ENCODE measurements at regions not wholly inside any gene's neighbourhood (a gene's known extent, or its start where the extent isn't known, plus 50 kb on each side); places are given as distances from the start of the nearest gene placed in this dataset.

DNA sequence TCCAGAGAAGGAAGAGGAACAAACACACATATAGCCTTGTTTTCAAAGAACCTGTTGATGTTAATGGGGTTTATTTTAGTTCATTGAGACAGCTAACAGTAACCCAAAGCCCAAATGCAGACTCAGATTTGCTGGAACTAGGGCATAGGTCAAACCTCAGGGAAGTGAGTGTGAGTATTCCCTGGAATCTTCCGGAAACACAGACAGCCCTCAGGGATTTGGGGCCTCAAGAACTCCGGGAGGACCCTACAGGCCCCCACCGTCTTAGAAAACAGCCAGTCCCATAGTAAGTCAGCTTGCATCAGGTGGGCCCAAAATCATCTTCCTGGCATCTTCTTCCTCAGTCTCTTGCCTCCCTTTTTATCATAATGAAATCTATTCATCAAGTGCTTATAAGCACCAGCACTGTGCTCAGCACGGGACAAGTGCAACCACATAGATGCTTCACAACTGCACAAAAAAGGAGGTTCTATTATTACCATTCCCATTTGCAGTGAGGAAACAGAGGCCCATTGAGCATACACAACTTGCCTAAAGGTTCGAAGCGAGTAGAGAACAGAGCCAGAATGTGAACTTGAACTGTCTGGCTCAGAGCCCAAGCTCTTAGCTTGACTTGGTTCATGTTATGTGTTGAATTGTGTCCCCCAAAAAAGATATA is 50.2 kb upstream of the BCL11A start:
- DNase-seq: no peak

DNA sequence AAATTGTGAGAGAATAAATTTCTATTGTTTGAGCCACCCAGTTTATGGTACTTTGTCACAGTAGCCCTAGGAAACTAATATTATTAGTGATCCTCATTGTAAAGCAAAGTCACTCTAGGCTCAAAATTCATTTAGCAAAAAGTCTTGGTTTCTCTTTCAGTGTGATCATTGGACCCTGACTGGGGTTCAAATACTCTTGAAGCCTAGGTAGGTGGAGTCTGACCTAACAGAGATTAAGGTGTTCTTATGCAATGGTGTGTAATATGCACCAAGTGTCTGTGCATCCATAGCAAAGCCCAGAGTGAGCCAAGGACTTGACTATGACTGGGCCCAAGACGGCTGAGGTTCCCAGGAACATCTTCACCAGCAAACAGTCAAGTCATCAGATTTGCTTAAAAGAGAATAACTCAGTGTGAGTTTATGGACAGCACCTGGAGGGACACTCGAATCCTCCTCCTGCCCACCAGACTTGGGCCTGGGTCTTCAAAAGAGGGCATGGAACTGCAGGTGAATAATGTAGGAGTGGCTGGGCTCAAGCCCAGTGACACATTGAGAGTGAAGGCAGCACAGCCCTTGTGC is 51.1 kb upstream of the BCL11A start:
- DNase-seq: no peak

DNA sequence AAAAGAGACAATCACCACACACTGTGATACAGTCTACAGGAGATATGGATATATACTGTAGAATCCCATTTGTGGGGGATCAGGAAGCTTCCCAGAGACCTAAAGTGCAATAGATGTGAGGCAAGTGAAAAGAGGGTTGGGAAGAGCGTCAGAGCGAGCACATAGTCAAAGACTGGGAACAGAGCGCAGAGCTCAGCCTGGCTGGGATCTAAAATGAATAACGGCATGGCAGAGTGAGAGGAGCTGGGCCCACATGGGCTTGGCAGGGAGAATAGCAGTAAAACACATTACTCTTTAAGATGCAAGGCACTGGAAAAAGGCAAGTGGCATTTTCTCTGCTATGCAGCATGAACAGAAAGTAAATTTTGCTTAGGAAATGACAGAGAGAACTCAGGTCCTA is 52.4 kb upstream of the BCL11A start:
- DNase-seq: no peak

DNA sequence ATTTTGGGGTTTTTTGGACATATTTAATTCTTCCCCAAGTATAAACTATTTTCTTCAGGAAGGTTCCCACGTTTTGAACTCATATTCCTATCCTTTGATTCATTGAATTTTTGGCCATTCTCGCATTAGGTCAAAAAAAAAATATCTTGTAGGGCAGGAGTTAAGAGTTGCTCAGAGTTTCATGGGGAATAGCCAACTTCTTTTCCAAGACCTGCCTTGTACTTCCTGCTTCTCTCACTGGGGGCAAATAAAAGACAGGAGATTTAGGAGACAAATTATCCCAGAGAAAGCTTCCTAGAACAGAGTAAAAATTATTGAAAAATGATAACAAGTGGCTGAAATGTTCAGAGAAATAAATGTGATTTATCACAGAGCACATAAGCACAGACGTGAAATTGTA is 55.2 kb upstream of the BCL11A start:
- DNase-seq: no peak

- DNase-seq: no peak
Observed at GRCh38 chr2:60612033-60612432, 58.6 kb upstream of the BCL11A start.

DNA sequence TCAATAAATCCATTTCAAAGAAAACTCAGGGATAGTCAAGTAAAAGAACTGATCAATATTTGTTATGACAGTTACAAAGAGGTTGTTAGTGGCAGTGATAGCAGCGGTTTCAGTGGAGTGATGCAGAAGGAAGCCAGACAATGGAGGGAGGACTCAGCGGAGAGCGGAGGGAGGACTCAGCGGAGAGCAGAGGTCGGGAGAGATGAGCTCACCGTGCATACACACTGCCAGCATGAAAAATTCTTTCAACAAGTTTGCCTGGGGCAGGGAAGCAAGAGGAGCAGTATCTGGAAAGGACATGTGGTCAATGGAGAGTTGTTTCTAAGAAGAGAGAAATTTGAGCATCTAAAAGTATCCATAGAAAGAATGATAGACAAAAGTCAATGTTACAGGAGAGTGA is 60.9 kb upstream of the BCL11A start:
- no peak for DNase-seq

GRCh38 chr2:60621688-60622429 is 68.4 kb upstream of the BCL11A start:
- no peak for DNase-seq

GRCh38 chr2:60623040-60623439 is 69.6 kb upstream of the BCL11A start:
- no peak for DNase-seq

DNA sequence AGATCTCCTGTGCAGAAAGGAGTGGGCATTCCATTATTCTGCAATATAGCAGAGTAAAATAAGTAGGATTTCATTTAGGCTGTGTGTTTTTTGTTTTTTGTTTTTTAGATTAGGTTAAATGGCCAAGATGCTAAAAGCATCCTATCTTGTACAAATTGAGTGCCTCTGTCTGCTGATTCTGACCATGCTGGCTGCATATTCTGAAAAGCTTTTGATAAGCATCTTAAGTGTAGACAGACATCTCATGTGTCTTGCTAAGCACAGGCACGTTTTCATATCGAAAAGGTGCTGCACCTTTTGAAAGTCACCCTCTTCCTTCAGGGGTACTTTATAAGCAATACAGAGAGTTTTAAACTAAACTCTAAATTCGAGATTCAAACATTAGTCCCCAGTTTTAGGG is 74.0 kb upstream of the BCL11A start:
- DNase-seq: no peak

GRCh38 chr2:60628026-60628425 is 74.6 kb upstream of the BCL11A start:
- DNase-seq: no peak

- no peak for DNase-seq
Observed at GRCh38 chr2:60628615-60629304, 75.3 kb upstream of the BCL11A start.

DNA sequence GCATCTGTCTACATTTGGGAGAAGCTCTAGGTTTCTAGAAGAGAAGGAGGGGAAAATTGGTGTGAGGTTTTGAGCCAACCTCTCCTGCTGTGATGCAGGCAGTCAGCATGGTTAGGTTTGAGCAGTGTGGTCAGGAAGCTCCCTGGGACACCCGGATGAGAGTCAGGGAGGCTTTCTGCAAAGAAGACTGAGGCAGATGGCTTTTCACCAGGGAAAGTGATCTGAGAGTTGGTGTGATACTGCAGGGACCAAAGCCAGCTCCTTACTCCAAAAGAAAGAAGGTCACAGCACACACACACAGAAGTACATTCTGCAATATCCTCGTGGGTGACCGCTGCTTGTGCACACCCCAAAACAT is 75.8 kb upstream of the BCL11A start:
- no peak for DNase-seq

- no peak for DNase-seq
Observed at GRCh38 chr2:60629801-60630385, 76.4 kb upstream of the BCL11A start.

- no peak for DNase-seq
Observed at GRCh38 chr2:60633615-60634014, 80.2 kb upstream of the BCL11A start.

DNA sequence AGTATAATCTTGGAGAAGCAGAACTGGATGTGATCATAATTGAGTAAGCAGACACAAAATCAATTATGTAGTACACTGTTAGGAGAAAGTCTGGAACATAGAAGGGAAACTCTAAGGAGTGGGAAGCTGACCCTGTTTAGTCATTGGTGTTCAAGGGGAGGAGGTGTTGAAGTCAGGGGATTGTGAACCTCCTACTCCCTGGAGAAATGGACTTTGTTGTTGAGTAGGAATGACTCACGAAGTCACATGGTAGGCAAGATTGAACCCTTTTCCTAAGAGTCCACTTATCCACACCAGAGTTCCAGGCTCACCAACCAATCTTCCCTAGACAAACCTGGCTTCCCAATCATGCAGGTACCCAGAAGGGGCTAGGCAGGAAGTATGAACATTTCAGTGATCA is 81.0 kb upstream of the BCL11A start:
- no peak for DNase-seq

GRCh38 chr2:60641811-60642788 is 88.6 kb upstream of the BCL11A start:
- peak; percentile 6 for DNase-seq

- DNase-seq: no peak
Observed at GRCh38 chr2:60643747-60644146, 90.3 kb upstream of the BCL11A start.

- DNase-seq: no peak
Observed at GRCh38 chr2:60644951-60645350, 91.5 kb upstream of the BCL11A start.

DNA sequence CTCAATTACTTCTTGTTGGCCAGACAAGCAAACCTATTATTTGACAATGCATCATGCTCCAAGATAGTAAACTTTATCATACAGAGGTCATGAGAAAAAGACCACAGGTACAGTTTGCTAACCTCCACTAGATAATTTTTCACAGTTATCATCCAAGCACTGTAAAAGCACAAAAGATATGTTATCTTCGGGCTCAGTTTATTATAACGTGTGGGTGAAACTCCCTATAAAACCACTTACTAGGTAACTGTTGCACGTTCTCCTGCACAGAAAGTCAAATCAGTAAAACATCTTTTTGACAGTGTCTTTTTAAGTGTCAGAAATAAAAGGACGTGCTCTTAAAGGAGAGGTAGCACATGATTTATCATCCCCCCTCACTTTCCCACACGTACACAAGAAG is 94.7 kb upstream of the BCL11A start:
- no peak for DNase-seq

DNA sequence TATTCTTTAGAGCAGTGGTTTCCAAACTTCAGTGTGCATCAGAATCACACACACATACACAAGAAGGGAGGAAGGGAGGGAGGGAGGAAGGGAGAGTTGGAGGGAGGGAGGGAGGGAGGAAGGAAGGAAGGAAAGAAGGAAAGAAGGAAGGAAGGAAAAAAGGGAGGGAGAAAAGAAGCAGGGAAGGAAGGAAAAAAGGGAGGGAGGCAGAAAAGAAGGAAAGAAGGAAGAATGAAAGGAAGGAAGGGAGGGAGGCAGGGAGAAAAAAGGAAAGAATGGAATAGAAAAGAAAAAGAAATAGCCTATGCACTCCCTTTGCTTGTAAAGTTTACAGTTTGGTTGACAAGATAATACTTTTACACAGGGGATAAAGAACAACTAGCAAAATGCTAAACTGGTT is 96.3 kb upstream of the BCL11A start:
- no peak for DNase-seq

GRCh38 chr2:60652832-60653340 is 99.4 kb upstream of the BCL11A start:
- DNase-seq: no peak

GRCh38 chr2:60657673-60658072 is 98.4 kb upstream of the PAPOLG start:
- no peak for DNase-seq
